ENCODE measurements at regions not wholly inside any gene's neighbourhood (a gene's known extent, or its start where the extent isn't known, plus 50 kb on each side); places are given as distances from the start of the nearest gene placed in this dataset.

- TF ChIP-seq, protein P1, sequence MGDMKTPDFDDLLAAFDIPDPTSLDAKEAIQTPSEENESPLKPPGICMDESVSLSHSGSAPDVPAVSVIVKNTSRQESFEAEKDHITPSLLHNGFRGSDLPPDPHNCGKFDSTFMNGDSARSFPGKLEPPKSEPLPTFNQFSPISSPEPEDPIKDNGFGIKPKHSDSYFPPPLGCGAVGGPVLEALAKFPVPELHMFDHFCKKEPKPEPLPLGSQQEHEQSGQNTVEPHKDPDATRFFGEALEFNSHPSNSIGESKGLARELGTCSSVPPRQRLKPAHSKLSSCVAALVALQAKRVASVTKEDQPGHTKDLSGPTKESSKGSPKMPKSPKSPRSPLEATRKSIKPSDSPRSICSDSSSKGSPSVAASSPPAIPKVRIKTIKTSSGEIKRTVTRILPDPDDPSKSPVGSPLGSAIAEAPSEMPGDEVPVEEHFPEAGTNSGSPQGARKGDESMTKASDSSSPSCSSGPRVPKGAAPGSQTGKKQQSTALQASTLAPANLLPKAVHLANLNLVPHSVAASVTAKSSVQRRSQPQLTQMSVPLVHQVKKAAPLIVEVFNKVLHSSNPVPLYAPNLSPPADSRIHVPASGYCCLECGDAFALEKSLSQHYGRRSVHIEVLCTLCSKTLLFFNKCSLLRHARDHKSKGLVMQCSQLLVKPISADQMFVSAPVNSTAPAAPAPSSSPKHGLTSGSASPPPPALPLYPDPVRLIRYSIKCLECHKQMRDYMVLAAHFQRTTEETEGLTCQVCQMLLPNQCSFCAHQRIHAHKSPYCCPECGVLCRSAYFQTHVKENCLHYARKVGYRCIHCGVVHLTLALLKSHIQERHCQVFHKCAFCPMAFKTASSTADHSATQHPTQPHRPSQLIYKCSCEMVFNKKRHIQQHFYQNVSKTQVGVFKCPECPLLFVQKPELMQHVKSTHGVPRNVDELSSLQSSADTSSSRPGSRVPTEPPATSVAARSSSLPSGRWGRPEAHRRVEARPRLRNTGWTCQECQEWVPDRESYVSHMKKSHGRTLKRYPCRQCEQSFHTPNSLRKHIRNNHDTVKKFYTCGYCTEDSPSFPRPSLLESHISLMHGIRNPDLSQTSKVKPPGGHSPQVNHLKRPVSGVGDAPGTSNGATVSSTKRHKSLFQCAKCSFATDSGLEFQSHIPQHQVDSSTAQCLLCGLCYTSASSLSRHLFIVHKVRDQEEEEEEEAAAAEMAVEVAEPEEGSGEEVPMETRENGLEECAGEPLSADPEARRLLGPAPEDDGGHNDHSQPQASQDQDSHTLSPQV (IDR thresholded peaks at IDR 0.05): no peak
- no peak for TF ChIP-seq NCOR1 (IDR thresholded peaks at IDR 0.05)
Observed at GRCh38 chr3:96622878-96623277, 191.5 kb upstream of the EPHA6 start (continued).

DNA sequence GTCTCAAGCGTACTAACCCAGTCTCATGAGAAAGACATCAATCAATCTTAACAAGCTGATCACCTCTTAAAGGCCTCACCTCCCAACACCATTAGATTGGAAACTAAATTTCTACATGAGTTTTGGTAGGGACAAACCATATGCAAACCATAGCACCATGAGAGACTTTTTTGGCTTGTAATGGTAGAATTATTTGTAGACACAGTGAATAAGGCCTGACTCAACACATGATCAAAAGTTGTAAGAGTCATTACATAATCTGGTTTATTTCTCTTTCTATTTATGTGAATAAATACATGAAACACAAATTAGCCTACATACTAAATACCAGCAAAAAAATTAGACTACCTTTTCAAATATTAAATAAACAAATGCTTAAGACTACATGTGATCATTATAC is 183.3 kb upstream of the EPHA6 start:
- ChIA-PET POLR2A (no interaction called here), CTCF (ENCODE audit: low intra/inter-chr PET ratio) (no interaction called here)
- WGBS (ENCODE audit: insufficient coverage, low coverage, missing lambda C conversion rate): 0% methylated on average over 1 of the region's 1 CpG
- Histone ChIP-seq H3K4me3 (no peak overlapping the region), H3K9ac (ENCODE audit: insufficient read depth in 1 of 2, low read depth in 2 of 2, low read length in 2 of 2) (no peak overlapping the region), H3K27ac (ENCODE audit: extremely low read depth, low read depth, low read length) (no peak overlapping the region), H4K20me1 (replicated peaks; ENCODE audit: control insufficient read depth, insufficient read depth, low read length) (no peaks in the 10 kb centered on the region), H3K9me1 (ENCODE audit: control insufficient read depth, insufficient read depth, low read length) (no peaks in the 10 kb centered on the region), H3K36me3 (ENCODE audit: control insufficient read depth, insufficient read depth, low read length) (no peaks in the 10 kb centered on the region), H3K27me3 (ENCODE audit: control insufficient read depth in 2 of 2, insufficient read depth in 2 of 2, low read length in 2 of 2) (no peaks in the 10 kb centered on the region), H3K4me2 (ENCODE audit: insufficient read depth, low read length) (no peak overlapping the region), H3K9me3 (replicated peaks; ENCODE audit: control insufficient read depth, insufficient read depth, low read depth, low read length) (no peaks in the 10 kb centered on the region), H2AFZ (ENCODE audit: low read depth, low read length) (no peak overlapping the region), H3K79me2 (ENCODE audit: control insufficient read depth, insufficient read depth, low read length) (no peaks in the 10 kb centered on the region), H3K4me1 (replicated peaks in 1 of 2; ENCODE audit: control insufficient read depth in 2 of 2, insufficient read depth in 2 of 2, low read length in 2 of 2) (no peaks in the 10 kb centered on the region)
- BruUV-seq (replicated peaks): no TSS peak
- intact Hi-C loops (cut with micrococcal nuclease): no loop called here
- TF ChIP-seq ZC3H11A (IDR thresholded peaks at IDR 0.05; ENCODE audit: low read depth, low read length): no peak
- TF ChIP-seq ARHGAP35 (IDR thresholded peaks at IDR 0.05; ENCODE audit: partially characterized antibody): no peak
- no peak for TF ChIP-seq SP1 (CRISPR knock-in tag; IDR thresholded peaks at IDR 0.05)
- TF ChIP-seq TSHZ1 (CRISPR knock-in tag; IDR thresholded peaks at IDR 0.05): no peak
- TF ChIP-seq, protein P2, sequence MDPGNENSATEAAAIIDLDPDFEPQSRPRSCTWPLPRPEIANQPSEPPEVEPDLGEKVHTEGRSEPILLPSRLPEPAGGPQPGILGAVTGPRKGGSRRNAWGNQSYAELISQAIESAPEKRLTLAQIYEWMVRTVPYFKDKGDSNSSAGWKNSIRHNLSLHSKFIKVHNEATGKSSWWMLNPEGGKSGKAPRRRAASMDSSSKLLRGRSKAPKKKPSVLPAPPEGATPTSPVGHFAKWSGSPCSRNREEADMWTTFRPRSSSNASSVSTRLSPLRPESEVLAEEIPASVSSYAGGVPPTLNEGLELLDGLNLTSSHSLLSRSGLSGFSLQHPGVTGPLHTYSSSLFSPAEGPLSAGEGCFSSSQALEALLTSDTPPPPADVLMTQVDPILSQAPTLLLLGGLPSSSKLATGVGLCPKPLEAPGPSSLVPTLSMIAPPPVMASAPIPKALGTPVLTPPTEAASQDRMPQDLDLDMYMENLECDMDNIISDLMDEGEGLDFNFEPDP (CRISPR knock-in tag; IDR thresholded peaks at IDR 0.05): no peak
- in situ Hi-C loops (cut with MboI): no loop called here
- no peak for DNase-seq (ENCODE audit: extremely low read depth in 1 of 4, low spot score in 3 of 4)
- FAIRE-seq: no peak
- no peak for ATAC-seq

Measured in K562 (cell line).